Hepatocyte (in vitro differentiated cells): ENCODE measurements at regions not wholly inside any gene's neighbourhood (a gene's known extent, or its start where the extent isn't known, plus 50 kb on each side); places are given as distances from the start of the nearest gene placed in this dataset. TPM values are rescaled to one million over a fixed set of nuclear protein-coding genes. Genes with fewer than 3 reads are reported as not detected.

Experiments used
- DNase-seq: peaks from one replicate; pipeline ENCODE4 v3.0.0-alpha.2; 2016; ENCODE audit warnings: low spot score
- H2AFZ ChIP-seq: fragments of 200-600 bp; sonication (generic); 2 replicates; pipeline ENCODE4 v1.6.0; 2016; ENCODE audit warnings: antibody characterized with exemption, mild to moderate bottlenecking
- H3K27ac ChIP-seq: fragments of 200-600 bp; sonication (generic); 2 replicates; pipeline ENCODE4 v1.5.1; 2016; ENCODE audit warnings: mild to moderate bottlenecking
- H3K27me3 ChIP-seq: fragments of 200-600 bp; sonication (generic); 2 replicates; pipeline ENCODE4 v1.6.1; 2016
- H3K36me3 ChIP-seq: fragments of 200-600 bp; sonication (generic); replicated peaks from 2 replicates; pipeline ENCODE4 v1.5.1; 2016; ENCODE audit warnings: low read depth; ENCODE audit not compliant: insufficient read depth
- H3K4me1 ChIP-seq: fragments of 200-600 bp; sonication (generic); 2 replicates; pipeline ENCODE4 v1.5.1; 2016; ENCODE audit warnings: mild to moderate bottlenecking, moderate library complexity; ENCODE audit not compliant: insufficient read depth
- H3K4me2 ChIP-seq: fragments of 200-600 bp; sonication (generic); 2 replicates; pipeline ENCODE4 v1.6.0; 2016
- H3K4me3 ChIP-seq: fragments of 200-600 bp; sonication (generic); 2 replicates; pipeline ENCODE4 v1.5.1; 2016; ENCODE audit warnings: mild to moderate bottlenecking
- H3K79me2 ChIP-seq: fragments of 200-600 bp; sonication (generic); 2 replicates; pipeline ENCODE4 v1.6.0; 2017; ENCODE audit warnings: mild to moderate bottlenecking
- H3K9me2 ChIP-seq: fragments of 200-600 bp; sonication (generic); replicated peaks from 2 replicates; pipeline ENCODE4 v1.6.0; 2017; ENCODE audit warnings: mild to moderate bottlenecking; ENCODE audit not compliant: insufficient read depth
- H3K9me3 ChIP-seq: fragments of 200-600 bp; sonication (generic); 2 replicates; pipeline ENCODE4 v1.5.1; 2016; ENCODE audit warnings: low read depth, mild to moderate bottlenecking
- H4K20me1 ChIP-seq: fragments of 200-600 bp; sonication (generic); 2 replicates; pipeline ENCODE4 v1.6.0; 2016; ENCODE audit warnings: mild to moderate bottlenecking; ENCODE audit not compliant: insufficient read depth, poor library complexity, severe bottlenecking
- CTCF ChIP-seq: fragments of 200-600 bp; sonication (generic); IDR thresholded peaks from 2 replicates; pipeline ENCODE4 v1.5.1; 2016; ENCODE audit warnings: antibody characterized with exemption, mild to moderate bottlenecking; ENCODE audit not compliant: poor library complexity
- EZH2 ChIP-seq: fragments of 200-600 bp; sonication (generic); IDR thresholded peaks from 2 replicates; pipeline ENCODE4 v1.6.1; 2016; ENCODE audit warnings: antibody characterized with exemption, mild to moderate bottlenecking, borderline replicate concordance
- EZH2phosphoT487 ChIP-seq: fragments of 200-600 bp; sonication (generic); IDR thresholded peaks from one replicate; pipeline ENCODE4 v1.6.1; 2018; ENCODE audit warnings: antibody characterized with exemption, mild to moderate bottlenecking, low read depth, moderate library complexity; ENCODE audit not compliant: unreplicated experiment, severe bottlenecking
- WGBS: methylation state at CpG from one replicate; pipeline ENCODE4 v1.1.6; 2016; ENCODE audit warnings: low lambda C conversion rate; ENCODE audit errors: missing lambda C conversion rate; 5-methylcytosine and 5-hydroxymethylcytosine counted together
- microRNA-seq: library from miRNA; unstranded; fragments of <30 nt; microRNA quantifications from one replicate; pipeline ENCODE4, GENCODE V29; 2017
- small RNA-seq: library from RNA; depleted of rRNA; stranded (forward); fragments of <200 nt; gene quantifications from one replicate; pipeline ENCODE3, GENCODE V24; 2014

GRCh38 chr12:66020481-66020880 lies 110.1 kb downstream of the LLPH start:
- H3K79me2 ChIP-seq, result no peaks in the 10 kb centered on the region
- no peak overlapping the region for H3K4me2 ChIP-seq
- H4K20me1 ChIP-seq, result no peaks in the 10 kb centered on the region
- no peak overlapping the region for H3K27ac ChIP-seq
- no peak overlapping the region for H2AFZ ChIP-seq
- no peak overlapping the region for H3K4me3 ChIP-seq
- no peak for DNase-seq
- no peaks in the 10 kb centered on the region for H3K36me3 ChIP-seq
- no peaks in the 10 kb centered on the region for H3K9me3 ChIP-seq
- WGBS, result 92% methylated on average over 12 of the region's 12 CpGs
- TF ChIP-seq CTCF, result no peak
- no peak for TF ChIP-seq EZH2phosphoT487
- TF ChIP-seq EZH2, result no peak
- H3K4me1 ChIP-seq, result peaks cover 13% of the 10 kb centered on the region
- H3K9me2 ChIP-seq, result no peaks in the 10 kb centered on the region
- H3K27me3 ChIP-seq, result no peaks in the 10 kb centered on the region

- WGBS, result 71% methylated on average over 2 of the region's 2 CpGs
- Histone ChIP-seq H3K4me2 (no peak overlapping the region), H3K27me3 (no peaks in the 10 kb centered on the region), H2AFZ (no peak overlapping the region), H3K36me3 (no peaks in the 10 kb centered on the region), H4K20me1 (no peaks in the 10 kb centered on the region), H3K27ac (no peak overlapping the region), H3K4me1 (peaks cover 20% of the 10 kb centered on the region), H3K4me3 (no peak overlapping the region), H3K9me3 (no peaks in the 10 kb centered on the region), H3K9me2 (no peaks in the 10 kb centered on the region), H3K79me2 (no peaks in the 10 kb centered on the region)
- DNase-seq, result no peak
- TF ChIP-seq CTCF, result no peak
- TF ChIP-seq EZH2, result no peak
- no peak for TF ChIP-seq EZH2phosphoT487
Measured at GRCh38 chr12:66017736-66018135, 112.8 kb downstream of the LLPH start.

Small RNAs in the stretch of these regions (microRNA-seq; reads per million reads assigned to microRNA genes)
- gene MIR6074, result not detected

Small RNAs in the stretch of these regions (small RNA-seq; reads per million reads assigned to genes)
- not detected for gene MIR6074
- gene RNA5SP362, result not detected
